ENCODE measurements at regions not wholly inside any gene's neighbourhood (a gene's known extent, or its start where the extent isn't known, plus 50 kb on each side); places are given as distances from the start of the nearest gene placed in this dataset.

DNA sequence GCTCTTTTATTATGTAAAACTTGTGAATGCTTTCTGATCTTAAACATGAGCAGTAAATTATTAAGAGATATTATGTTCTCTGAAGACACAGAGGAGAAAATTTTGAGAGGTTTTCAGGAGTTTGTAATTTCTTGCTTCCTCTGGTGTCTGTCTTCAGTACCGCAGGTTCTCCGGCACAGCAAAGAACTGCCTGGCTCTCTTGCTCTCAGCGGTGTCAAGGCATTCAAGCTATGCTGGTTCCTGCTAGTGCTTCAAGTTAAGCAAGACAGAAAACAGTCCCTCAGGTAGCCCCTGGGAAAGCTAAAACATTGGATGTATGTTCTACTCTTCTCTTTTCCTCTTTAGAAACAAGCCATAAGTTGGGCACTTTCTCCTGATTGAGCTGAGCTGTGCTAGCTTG, 120.2 kb upstream of the CENPE start:
- Histone ChIP-seq H3K9ac (ENCODE audit: low read depth, low read length, poor library complexity) (no peak overlapping the region), H3K4ac (ENCODE audit: low read length) (no peak overlapping the region), H3K9me3 (replicated peaks in 1 of 2; ENCODE audit: control insufficient read depth in 2 of 2, insufficient read depth in 1 of 2, low read depth in 1 of 2, low read length in 2 of 2) (peaks cover 2 to 16% of the 10 kb centered on the region in 2 donors), H3K36me3 (replicated peaks in 1 of 2; ENCODE audit: control insufficient read depth in 2 of 2, insufficient read depth in 2 of 2, low read length in 2 of 2) (no peaks in the 10 kb centered on the region), H4K8ac (ENCODE audit: low read depth, low read length) (no peak overlapping the region), H3K18ac (ENCODE audit: low read length) (no peak overlapping the region), H3K4me3 (ENCODE audit: low read length in 2 of 2) (no peak overlapping the region), H2BK15ac (ENCODE audit: low read length) (no peak overlapping the region), H4K91ac (ENCODE audit: low read depth, low read length, poor library complexity) (no peak overlapping the region), H2AFZ (ENCODE audit: low read length) (peak overlapping the region; percentile 62), H3K23ac (ENCODE audit: low read depth, low read length, poor library complexity) (no peak overlapping the region), H2BK5ac (ENCODE audit: low read length) (no peak overlapping the region), H3K14ac (ENCODE audit: low read length) (no peak overlapping the region), H3K27ac (replicated peaks; ENCODE audit: low read length) (no peak overlapping the region), H2BK12ac (ENCODE audit: low read length) (no peak overlapping the region), H2BK120ac (ENCODE audit: low read depth, low read length) (no peak overlapping the region), H3K4me1 (ENCODE audit: control insufficient read depth in 2 of 2, insufficient read depth in 1 of 2, low read depth in 1 of 2, low read length in 2 of 2) (no peaks in the 10 kb centered on the region), H2AK5ac (ENCODE audit: low read depth, low read length) (no peak overlapping the region), H3K27me3 (ENCODE audit: control insufficient read depth in 3 of 3, insufficient read depth in 3 of 3, low read depth in 1 of 3, low read length in 3 of 3) (no peaks in the 10 kb centered on the region), H3K4me2 (ENCODE audit: insufficient read depth, low read length, poor library complexity, severe bottlenecking) (no peak overlapping the region), H3K79me1 (ENCODE audit: low read depth, low read length) (no peaks in the 10 kb centered on the region)
- no CpG with 5 or more reads among the region's 3 CpGs for WGBS, 2 donors (ENCODE audit: extremely low coverage in 2 of 2, insufficient read length in 2 of 2, insufficient replicate concordance in 1 of 2)
- no peak for DNase-seq (ENCODE audit: low spot score)

DNA sequence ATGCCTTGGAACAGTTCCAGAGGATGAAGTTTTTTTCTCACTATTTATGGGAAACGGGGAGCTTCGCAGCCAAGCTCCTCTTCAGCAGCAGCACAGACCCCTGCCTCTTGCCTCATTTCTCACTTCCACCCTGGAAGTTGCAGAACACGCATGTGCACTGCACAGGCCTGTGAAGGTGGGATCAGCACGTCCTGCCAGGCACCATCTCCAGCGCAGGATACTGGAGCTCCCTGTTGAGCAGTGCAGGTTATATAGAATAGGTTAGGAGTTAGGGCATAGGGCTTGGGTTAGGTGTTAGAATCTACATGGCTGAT, 110.1 kb upstream of the CENPE start:
- H2BK5ac ChIP-seq (ENCODE audit: low read length) = no peak overlapping the region
- DNase-seq (ENCODE audit: low spot score) = no peak
- H3K4me3 ChIP-seq (ENCODE audit: low read length in 2 of 2) = no peak overlapping the region
- no peaks in the 10 kb centered on the region for H3K79me1 ChIP-seq (ENCODE audit: low read depth, low read length)
- no peak overlapping the region for H3K4ac ChIP-seq (ENCODE audit: low read length)
- no peak overlapping the region for H2BK15ac ChIP-seq (ENCODE audit: low read length)
- no CpG with 5 or more reads among the region's 5 CpGs for WGBS, 2 donors (ENCODE audit: extremely low coverage in 2 of 2, insufficient read length in 2 of 2, insufficient replicate concordance in 1 of 2)
- H4K91ac ChIP-seq (ENCODE audit: low read depth, low read length, poor library complexity) = no peak overlapping the region
- no peak overlapping the region for H3K18ac ChIP-seq (ENCODE audit: low read length)
- H3K4me2 ChIP-seq (ENCODE audit: insufficient read depth, low read length, poor library complexity, severe bottlenecking) = no peak overlapping the region
- peaks cover 14 to 18% of the 10 kb centered on the region in 2 donors for H3K4me1 ChIP-seq (ENCODE audit: control insufficient read depth in 2 of 2, insufficient read depth in 1 of 2, low read depth in 1 of 2, low read length in 2 of 2)
- H3K27me3 ChIP-seq (ENCODE audit: control insufficient read depth in 3 of 3, insufficient read depth in 3 of 3, low read depth in 1 of 3, low read length in 3 of 3) = no peaks in the 10 kb centered on the region
- H3K9ac ChIP-seq (ENCODE audit: low read depth, low read length, poor library complexity) = no peak overlapping the region
- no peaks in the 10 kb centered on the region for H3K9me3 ChIP-seq (replicated peaks in 1 of 2; ENCODE audit: control insufficient read depth in 2 of 2, insufficient read depth in 1 of 2, low read depth in 1 of 2, low read length in 2 of 2)
- H2BK120ac ChIP-seq (ENCODE audit: low read depth, low read length) = no peak overlapping the region
- no peak overlapping the region for H3K23ac ChIP-seq (ENCODE audit: low read depth, low read length, poor library complexity)
- no peak overlapping the region for H2BK12ac ChIP-seq (ENCODE audit: low read length)
- no peaks in the 10 kb centered on the region for H3K36me3 ChIP-seq (replicated peaks in 1 of 2; ENCODE audit: control insufficient read depth in 2 of 2, insufficient read depth in 2 of 2, low read length in 2 of 2)
- no peak overlapping the region for H2AFZ ChIP-seq (ENCODE audit: low read length)
- no peak overlapping the region for H3K27ac ChIP-seq (replicated peaks; ENCODE audit: low read length)
- H3K14ac ChIP-seq (ENCODE audit: low read length) = no peak overlapping the region
- no peak overlapping the region for H2AK5ac ChIP-seq (ENCODE audit: low read depth, low read length)
- H4K8ac ChIP-seq (ENCODE audit: low read depth, low read length) = no peak overlapping the region

DNA sequence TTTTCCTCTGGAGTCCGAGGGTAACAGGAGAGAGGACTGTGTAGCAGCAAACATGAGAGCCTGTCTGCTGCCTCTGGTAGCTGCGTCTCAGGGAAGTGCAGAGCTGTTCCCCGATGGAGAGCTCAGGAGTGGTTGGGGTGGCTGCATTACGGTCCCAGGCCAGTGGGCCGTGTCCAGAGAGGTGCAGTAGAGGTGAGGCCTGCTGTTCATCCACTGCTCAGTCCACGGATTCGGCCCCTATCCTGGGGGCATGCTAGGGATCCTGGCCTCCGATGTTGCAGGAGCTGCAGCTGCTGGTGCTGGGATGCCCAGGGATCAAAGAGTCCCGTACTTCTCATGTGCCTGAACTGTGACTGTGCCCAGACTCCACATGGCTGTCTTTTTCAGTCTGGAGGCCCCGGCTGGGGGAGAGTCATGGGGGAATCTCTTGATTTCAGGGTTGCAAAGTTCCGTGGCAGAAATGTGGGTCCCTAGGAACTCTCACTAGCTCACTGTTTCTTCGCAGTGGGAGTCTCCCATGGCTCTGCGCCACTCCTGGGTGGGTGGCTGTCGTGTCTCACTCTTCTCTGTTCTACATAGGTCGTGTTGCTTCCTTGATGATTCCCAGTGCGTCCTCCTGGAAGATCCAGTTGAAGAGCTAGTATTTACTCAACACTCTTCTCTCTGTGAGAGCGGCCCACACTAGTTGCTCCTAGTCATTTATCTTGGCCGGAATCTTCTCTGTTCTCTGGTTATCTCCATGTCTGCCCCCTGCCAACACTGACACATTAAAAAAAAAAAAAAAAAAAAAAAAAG, 109.5 kb upstream of the CENPE start:
- H3K14ac ChIP-seq (ENCODE audit: low read length) = peak overlapping the region; percentile 3
- H3K4me1 ChIP-seq (ENCODE audit: control insufficient read depth in 2 of 2, insufficient read depth in 1 of 2, low read depth in 1 of 2, low read length in 2 of 2) = peaks cover 14 to 18% of the 10 kb centered on the region in 2 donors
- no peak overlapping the region for H2AK5ac ChIP-seq (ENCODE audit: low read depth, low read length)
- no peaks in the 10 kb centered on the region for H3K27me3 ChIP-seq (ENCODE audit: control insufficient read depth in 3 of 3, insufficient read depth in 3 of 3, low read depth in 1 of 3, low read length in 3 of 3)
- H2AFZ ChIP-seq (ENCODE audit: low read length) = peak overlapping the region; percentile 85
- no peak overlapping the region for H2BK15ac ChIP-seq (ENCODE audit: low read length)
- H3K4ac ChIP-seq (ENCODE audit: low read length) = no peak overlapping the region
- H3K18ac ChIP-seq (ENCODE audit: low read length) = peak overlapping the region; percentile 85
- no peak overlapping the region for H4K91ac ChIP-seq (ENCODE audit: low read depth, low read length, poor library complexity)
- H3K23ac ChIP-seq (ENCODE audit: low read depth, low read length, poor library complexity) = no peak overlapping the region
- H3K9me3 ChIP-seq (replicated peaks in 1 of 2; ENCODE audit: control insufficient read depth in 2 of 2, insufficient read depth in 1 of 2, low read depth in 1 of 2, low read length in 2 of 2) = no peaks in the 10 kb centered on the region
- H3K9ac ChIP-seq (ENCODE audit: low read depth, low read length, poor library complexity) = no peak overlapping the region
- WGBS, 2 donors (ENCODE audit: extremely low coverage in 2 of 2, insufficient read length in 2 of 2, insufficient replicate concordance in 1 of 2) = no CpG with 5 or more reads among the region's 18 CpGs
- no peak overlapping the region for H2BK120ac ChIP-seq (ENCODE audit: low read depth, low read length)
- H3K36me3 ChIP-seq (replicated peaks in 1 of 2; ENCODE audit: control insufficient read depth in 2 of 2, insufficient read depth in 2 of 2, low read length in 2 of 2) = no peaks in the 10 kb centered on the region
- H3K79me1 ChIP-seq (ENCODE audit: low read depth, low read length) = no peaks in the 10 kb centered on the region
- no peak overlapping the region for H2BK5ac ChIP-seq (ENCODE audit: low read length)
- H3K4me3 ChIP-seq (ENCODE audit: low read length in 2 of 2) = no peak overlapping the region
- no peak overlapping the region for H3K4me2 ChIP-seq (ENCODE audit: insufficient read depth, low read length, poor library complexity, severe bottlenecking)
- no peak overlapping the region for H3K27ac ChIP-seq (replicated peaks; ENCODE audit: low read length)
- H2BK12ac ChIP-seq (ENCODE audit: low read length) = no peak overlapping the region
- no peak for DNase-seq (ENCODE audit: low spot score)
- no peak overlapping the region for H4K8ac ChIP-seq (ENCODE audit: low read depth, low read length)

DNA sequence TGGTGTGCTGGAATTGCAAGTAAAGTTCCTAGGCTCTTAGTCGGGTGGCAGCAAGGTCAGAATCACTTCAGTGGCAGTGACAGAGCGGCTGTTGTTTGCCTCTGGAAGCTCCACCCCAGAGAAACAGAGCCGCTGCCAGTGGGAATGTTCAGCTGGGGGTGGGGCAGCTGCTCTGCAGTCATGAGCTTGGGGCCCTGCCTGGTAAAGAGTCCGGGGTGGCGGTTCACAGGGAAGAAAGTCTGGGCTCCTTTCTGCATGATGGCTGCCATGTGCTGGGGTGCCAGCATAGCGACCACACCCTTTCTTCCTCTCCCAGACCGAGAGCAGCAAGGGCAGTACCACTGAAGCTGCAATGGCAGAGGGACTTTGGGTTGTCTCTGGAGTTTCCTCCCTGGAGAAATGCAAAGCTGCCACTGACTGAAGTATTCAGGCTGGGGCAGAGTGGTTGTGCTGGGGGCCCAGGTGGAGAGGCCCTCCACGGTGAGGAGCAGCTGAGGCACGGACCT, 108.8 kb upstream of the CENPE start:
- no peak overlapping the region for H2BK12ac ChIP-seq (ENCODE audit: low read length)
- WGBS, 2 donors (ENCODE audit: extremely low coverage in 2 of 2, insufficient read length in 2 of 2, insufficient replicate concordance in 1 of 2) = no CpG with 5 or more reads among the region's 9 CpGs
- no peak overlapping the region for H2AK5ac ChIP-seq (ENCODE audit: low read depth, low read length)
- H3K4ac ChIP-seq (ENCODE audit: low read length) = no peak overlapping the region
- H3K9me3 ChIP-seq (replicated peaks in 1 of 2; ENCODE audit: control insufficient read depth in 2 of 2, insufficient read depth in 1 of 2, low read depth in 1 of 2, low read length in 2 of 2) = no peaks in the 10 kb centered on the region
- no peak overlapping the region for H4K8ac ChIP-seq (ENCODE audit: low read depth, low read length)
- H3K9ac ChIP-seq (ENCODE audit: low read depth, low read length, poor library complexity) = no peak overlapping the region
- no peaks in the 10 kb centered on the region for H3K27me3 ChIP-seq (ENCODE audit: control insufficient read depth in 3 of 3, insufficient read depth in 3 of 3, low read depth in 1 of 3, low read length in 3 of 3)
- peaks cover 14 to 18% of the 10 kb centered on the region in 2 donors for H3K4me1 ChIP-seq (ENCODE audit: control insufficient read depth in 2 of 2, insufficient read depth in 1 of 2, low read depth in 1 of 2, low read length in 2 of 2)
- no peaks in the 10 kb centered on the region for H3K36me3 ChIP-seq (replicated peaks in 1 of 2; ENCODE audit: control insufficient read depth in 2 of 2, insufficient read depth in 2 of 2, low read length in 2 of 2)
- no peak overlapping the region for H2BK120ac ChIP-seq (ENCODE audit: low read depth, low read length)
- DNase-seq (ENCODE audit: low spot score) = peak; percentile 5
- H3K27ac ChIP-seq (replicated peaks; ENCODE audit: low read length) = no peak overlapping the region
- peak overlapping the region; percentile 85 for H2AFZ ChIP-seq (ENCODE audit: low read length)
- peak overlapping the region; percentile 85 for H3K18ac ChIP-seq (ENCODE audit: low read length)
- H3K23ac ChIP-seq (ENCODE audit: low read depth, low read length, poor library complexity) = no peak overlapping the region
- H3K14ac ChIP-seq (ENCODE audit: low read length) = peak overlapping the region; percentile 3
- H3K79me1 ChIP-seq (ENCODE audit: low read depth, low read length) = no peaks in the 10 kb centered on the region
- no peak overlapping the region for H3K4me2 ChIP-seq (ENCODE audit: insufficient read depth, low read length, poor library complexity, severe bottlenecking)
- H2BK5ac ChIP-seq (ENCODE audit: low read length) = no peak overlapping the region
- H4K91ac ChIP-seq (ENCODE audit: low read depth, low read length, poor library complexity) = no peak overlapping the region
- H3K4me3 ChIP-seq (ENCODE audit: low read length in 2 of 2) = no peak overlapping the region
- H2BK15ac ChIP-seq (ENCODE audit: low read length) = no peak overlapping the region
